Liver (tissue), 8 donors: ENCODE measurements at regions not wholly inside any gene's neighbourhood (a gene's known extent, or its start where the extent isn't known, plus 50 kb on each side); places are given as distances from the start of the nearest gene placed in this dataset.

ENCODE experiments used
- DNase-seq: peaks from one replicate; pipeline ENCODE4 v3.0.0-alpha.2; 2017; ENCODE audit warnings: low spot score
- H3K27ac ChIP-seq, 2 donors: one replicate each; pipeline ENCODE4 v1.7.0; 2013; ENCODE audit warnings: inconsistent platforms in 2 of 2, low read length in 2 of 2, control low read depth in 1 of 2, low read depth in 1 of 2, mild to moderate bottlenecking in 1 of 2
- H3K27me3 ChIP-seq, 4 donors: one replicate each; pipeline versions ENCODE4 v1.6.1 to v1.7.0; 2013; ENCODE audit warnings: low read length in 3 of 4, inconsistent platforms in 1 of 4, mild to moderate bottlenecking in 1 of 4, moderate library complexity in 1 of 4; ENCODE audit not compliant: control insufficient read depth in 4 of 4, insufficient read depth in 4 of 4
- H3K36me3 ChIP-seq, 4 donors: one replicate each; pipeline versions ENCODE4 v1.6.1 to v1.7.0; 2013; ENCODE audit warnings: low read length in 3 of 4, mild to moderate bottlenecking in 3 of 4, low read depth in 1 of 4, moderate library complexity in 1 of 4; ENCODE audit not compliant: control insufficient read depth in 4 of 4, insufficient read depth in 3 of 4
- H3K4me1 ChIP-seq, 4 donors: one replicate each; pipeline versions ENCODE4 v1.6.1 to v1.7.0; 2013; ENCODE audit warnings: low read length in 3 of 4, mild to moderate bottlenecking in 3 of 4, moderate library complexity in 1 of 4; ENCODE audit not compliant: control insufficient read depth in 4 of 4, insufficient read depth in 4 of 4
- H3K4me3 ChIP-seq, 3 donors: one replicate each; pipeline versions ENCODE4 v1.6.1 to v1.7.0; 2013; ENCODE audit warnings: low read length in 3 of 3, control low read depth in 1 of 3, low read depth in 1 of 3, mild to moderate bottlenecking in 1 of 3
- H3K9ac ChIP-seq, 2 donors: one replicate each; pipeline ENCODE4 v1.7.0; 2013; ENCODE audit warnings: low read length in 2 of 2, mild to moderate bottlenecking in 2 of 2, moderate library complexity in 2 of 2, control low read depth in 1 of 2, low read depth in 1 of 2
- H3K9me3 ChIP-seq, 4 donors: one replicate each; pipeline versions ENCODE4 v1.6.1 to v1.7.0; 2013; ENCODE audit warnings: low read length in 3 of 4; ENCODE audit not compliant: control insufficient read depth in 4 of 4
- ATF3 ChIP-seq: IDR thresholded peaks from 2 replicates; pipeline ENCODE4 v1.6.1; 2016; ENCODE audit warnings: antibody characterized with exemption
- CTCF ChIP-seq: fragments of 150-350 bp; IDR thresholded peaks from 2 replicates; pipeline ENCODE4 v1.5.1; 2017; ENCODE audit warnings: improper control_type of control experiment, low read depth, low read length; ENCODE audit not compliant: missing input control
- EGR1 ChIP-seq, 2 donors: IDR thresholded peaks; 2 replicates each; pipeline ENCODE4 v1.6.1; 2016 to 2018; ENCODE audit warnings: antibody characterized with exemption in 2 of 2, low read depth in 2 of 2
- FOXA1 ChIP-seq: IDR thresholded peaks from 2 replicates; pipeline ENCODE4 v1.6.1; 2016; ENCODE audit warnings: antibody characterized with exemption
- FOXA2 ChIP-seq: IDR thresholded peaks from 2 replicates; pipeline ENCODE4 v1.6.1; 2016; ENCODE audit warnings: antibody characterized with exemption
- GABPA ChIP-seq, 2 donors: IDR thresholded peaks in 1 of 2; conservative IDR thresholded peaks in 1 of 2; 2 replicates each; pipeline ENCODE4 v1.6.1; 2016; ENCODE audit warnings: antibody characterized with exemption in 2 of 2, mild to moderate bottlenecking in 1 of 2, moderate library complexity in 1 of 2
- HNF4G ChIP-seq: IDR thresholded peaks from 2 replicates; pipeline ENCODE4 v1.6.1; 2016; ENCODE audit warnings: antibody characterized with exemption
- JUND ChIP-seq, 2 donors: IDR thresholded peaks; 2 replicates each; pipeline ENCODE4 v1.6.1; 2016; ENCODE audit warnings: antibody characterized with exemption in 2 of 2
- NR2F2 ChIP-seq: IDR thresholded peaks from 2 replicates; pipeline ENCODE4 v1.6.1; 2016; ENCODE audit warnings: antibody characterized with exemption
- REST ChIP-seq: IDR thresholded peaks from 2 replicates; pipeline ENCODE4 v1.6.1; 2016; ENCODE audit warnings: antibody characterized with exemption, mild to moderate bottlenecking
- RXRA ChIP-seq, 2 donors: IDR thresholded peaks; 2 replicates each; pipeline ENCODE4 v1.6.1; 2017 to 2018; ENCODE audit warnings: antibody characterized with exemption in 2 of 2, mild to moderate bottlenecking in 1 of 2
- TAF1 ChIP-seq: conservative IDR thresholded peaks from 2 replicates; pipeline ENCODE4 v1.6.1; 2016; ENCODE audit warnings: antibody characterized with exemption, mild to moderate bottlenecking
- YY1 ChIP-seq: IDR thresholded peaks from 2 replicates; pipeline ENCODE4 v1.6.1; 2016; ENCODE audit warnings: antibody characterized with exemption, mild to moderate bottlenecking
- ZBTB33 ChIP-seq: IDR thresholded peaks from 2 replicates; pipeline ENCODE4 v1.6.1; 2016; ENCODE audit warnings: antibody characterized with exemption
- WGBS: extraction: QIAGEN DNeasy Blood & Tissue Kit; methylation state at CpG from one replicate; pipeline ENCODE4 v1.1.7; 2013; 5-methylcytosine and 5-hydroxymethylcytosine counted together
- donor health status: healthy.
- donor health status: healthy.
- donor health status: healthy.
- donor health status: healthy.
- donor health status: healthy.

- TF ChIP-seq CTCF, result no peak
- no peak for TF ChIP-seq FOXA2
- no peak for TF ChIP-seq ATF3
- no peak for TF ChIP-seq HNF4G
- TF ChIP-seq TAF1, result no peak
- TF ChIP-seq JUND (IDR thresholded peaks at IDR 0.05), result no peak
- TF ChIP-seq GABPA (IDR thresholded peaks at IDR 0.05 in 1 of 2, conservative IDR thresholded peaks at IDR 0.05 in 1 of 2), result no peak
Measured at GRCh38 chr5:24363789-24364481, 280.8 kb downstream of the CDH10 start (continued).

- Histone ChIP-seq H3K4me3 (no peak overlapping the region), H3K9ac (no peak overlapping the region), H3K4me1 (no peaks in the 10 kb centered on the region), H3K36me3 (no peaks in the 10 kb centered on the region), H3K27ac (no peak overlapping the region), H3K9me3 (no peaks in the 10 kb centered on the region), H3K27me3 (no peaks in the 10 kb centered on the region)
- 83% methylated on average over 5 of the region's 5 CpGs for WGBS
- no peak for TF ChIP-seq EGR1 (IDR thresholded peaks at IDR 0.05; ENCODE audit: low read depth in 2 of 2)
- TF ChIP-seq NR2F2, result no peak
- TF ChIP-seq YY1, result no peak
- TF ChIP-seq ATF3, result no peak
- no peak for TF ChIP-seq GABPA (IDR thresholded peaks at IDR 0.05 in 1 of 2, conservative IDR thresholded peaks at IDR 0.05 in 1 of 2)
- no peak for TF ChIP-seq JUND (IDR thresholded peaks at IDR 0.05)
- no peak for TF ChIP-seq FOXA1
- no peak for TF ChIP-seq ZBTB33
- no peak for DNase-seq
Measured at GRCh38 chr5:24364711-24365110, 280.1 kb downstream of the CDH10 start.

- H3K9ac ChIP-seq, result no peak overlapping the region
- 96% methylated on average over 1 of the region's 1 CpG for WGBS
- no peaks in the 10 kb centered on the region for H3K27me3 ChIP-seq
- TF ChIP-seq ATF3 (no peak), ZBTB33 (no peak), JUND (IDR thresholded peaks at IDR 0.05) (no peak), REST (no peak), FOXA1 (no peak), RXRA (IDR thresholded peaks at IDR 0.05) (no peak), HNF4G (no peak), NR2F2 (no peak), EGR1 (IDR thresholded peaks at IDR 0.05; ENCODE audit: low read depth in 2 of 2) (no peak), GABPA (IDR thresholded peaks at IDR 0.05 in 1 of 2, conservative IDR thresholded peaks at IDR 0.05 in 1 of 2) (no peak)
- DNase-seq, result no peak
- H3K4me3 ChIP-seq, result no peak overlapping the region
- H3K4me1 ChIP-seq, result no peaks in the 10 kb centered on the region
- no peak overlapping the region for H3K27ac ChIP-seq
- no peaks in the 10 kb centered on the region for H3K9me3 ChIP-seq
- no peaks in the 10 kb centered on the region for H3K36me3 ChIP-seq
Measured at GRCh38 chr5:24365406-24365805, 279.4 kb downstream of the CDH10 start.
